ENCODE measurements at regions not wholly inside any gene's neighbourhood (a gene's known extent, or its start where the extent isn't known, plus 50 kb on each side); places are given as distances from the start of the nearest gene placed in this dataset.
"Not testable (repeated sequence)": the region's sequence is repeated elsewhere in the genome, so short reads cannot be mapped to it uniquely, and the experiment has no call there.

- not testable (repeated sequence) for TF ChIP-seq CTCF, POLR2A (IDR thresholded peaks at IDR 0.05)
These were observed 153.8 kb downstream of the LAT start for GRCh38 chr16:29138698-29139097.

Data from testis (tissue), 2 donors.